GM23338 (cell line): ENCODE measurements at regions not wholly inside any gene's neighbourhood (a gene's known extent, or its start where the extent isn't known, plus 50 kb on each side); places are given as distances from the start of the nearest gene placed in this dataset.

Source experiments
- ATAC-seq: fragments of 200-7000 bp; cut with Tn5 transposase; 3 replicates; pipeline ENCODE4 v1.9.1; 2020
- DNase-seq: peaks from one replicate; pipeline ENCODE4 v3.0.0-alpha.2; 2015; ENCODE audit warnings: low spot score
- H2AFZ ChIP-seq: fragments of 200-600 bp; sonication (generic); 2 replicates; pipeline ENCODE4 v1.8.0; 2016; ENCODE audit warnings: antibody characterized with exemption, mild to moderate bottlenecking, moderate library complexity
- H3F3A ChIP-seq: fragments of 200-600 bp; sonication (generic); replicated peaks from 2 replicates; pipeline ENCODE4 v1.8.0; 2017; ENCODE audit warnings: antibody characterized with exemption, mixed run types, low read depth
- H3K27ac ChIP-seq: fragments of 200-600 bp; sonication (generic); 2 replicates; pipeline ENCODE4 v1.6.1; 2016; ENCODE audit warnings: low read depth
- H3K27me3 ChIP-seq: fragments of 200-600 bp; sonication (generic); 2 replicates; pipeline ENCODE4 v1.8.0; 2016; ENCODE audit warnings: mild to moderate bottlenecking, mixed run types, moderate library complexity; ENCODE audit not compliant: insufficient read depth
- H3K36me3 ChIP-seq: fragments of 200-600 bp; sonication (generic); 2 replicates; pipeline ENCODE4 v1.8.0; 2016; ENCODE audit warnings: mild to moderate bottlenecking; ENCODE audit not compliant: insufficient read depth
- H3K4me1 ChIP-seq: fragments of 200-600 bp; sonication (generic); 2 replicates; pipeline ENCODE4 v1.8.0; 2016; ENCODE audit warnings: mild to moderate bottlenecking, moderate library complexity; ENCODE audit not compliant: insufficient read depth
- H3K4me2 ChIP-seq: fragments of 200-600 bp; sonication (generic); 2 replicates; pipeline ENCODE4 v1.7.1; 2017; ENCODE audit warnings: mixed run types
- H3K4me3 ChIP-seq: fragments of 200-600 bp; sonication (generic); 2 replicates; pipeline ENCODE4 v1.6.1; 2016; ENCODE audit warnings: mixed run types
- H3K79me2 ChIP-seq: fragments of 200-600 bp; sonication (generic); replicated peaks from 2 replicates; pipeline ENCODE4 v1.8.0; 2017; ENCODE audit warnings: mild to moderate bottlenecking; ENCODE audit not compliant: insufficient read depth
- H3K9me2 ChIP-seq: fragments of 200-600 bp; sonication (generic); 2 replicates; pipeline ENCODE4 v1.8.0; 2017; ENCODE audit not compliant: insufficient read depth
- H4K20me1 ChIP-seq: fragments of 200-600 bp; sonication (generic); replicated peaks from 2 replicates; pipeline ENCODE4 v1.8.0; 2017; ENCODE audit warnings: mild to moderate bottlenecking; ENCODE audit not compliant: insufficient read depth
- H3K27ac Mint-ChIP-seq: 2 replicates; pipeline ENCODE4 v1.8.0; 2020; ENCODE audit warnings: inconsistent platforms, mild to moderate bottlenecking, moderate library complexity, mixed read lengths
- H3K27me3 Mint-ChIP-seq: 3 replicates; pipeline ENCODE4 v1.8.0; 2022; ENCODE audit warnings: low read depth, mild to moderate bottlenecking, moderate library complexity, mixed read lengths, inconsistent platforms; ENCODE audit not compliant: insufficient read depth, poor library complexity
- H3K36me3 Mint-ChIP-seq: 3 replicates; pipeline ENCODE4 v1.8.0; 2021; ENCODE audit warnings: low read depth, mild to moderate bottlenecking, inconsistent platforms, moderate library complexity, mixed read lengths
- H3K4me1 Mint-ChIP-seq: 3 replicates; pipeline ENCODE4 v1.8.0; 2020; ENCODE audit warnings: mild to moderate bottlenecking, inconsistent platforms, mixed read lengths
- H3K4me3 Mint-ChIP-seq: 3 replicates; pipeline ENCODE4 v1.8.0; 2021; ENCODE audit warnings: moderate library complexity, mild to moderate bottlenecking, inconsistent platforms, mixed read lengths
- H3K9me3 Mint-ChIP-seq: 3 replicates; pipeline ENCODE4 v1.8.0; 2020; ENCODE audit warnings: moderate library complexity, mild to moderate bottlenecking, inconsistent platforms, mixed read lengths
- CREB1 ChIP-seq: fragments of 250-450 bp; sonication (Bioruptor Pico); IDR thresholded peaks from 2 replicates; pipeline ENCODE4 v1.5.0; 2020; ENCODE audit warnings: low read depth, mild to moderate bottlenecking, moderate library complexity
- ETS1 ChIP-seq: IDR thresholded peaks from 2 replicates; pipeline ENCODE4 v1.6.1; 2016; ENCODE audit warnings: antibody characterized with exemption
- EZH2 ChIP-seq: fragments of 200-600 bp; sonication (generic); IDR thresholded peaks from one replicate; pipeline ENCODE4 v1.8.0; 2017; ENCODE audit warnings: antibody characterized with exemption, mild to moderate bottlenecking, low read depth; ENCODE audit not compliant: unreplicated experiment
- EZH2phosphoT487 ChIP-seq: fragments of 200-600 bp; sonication (generic); IDR thresholded peaks from one replicate; pipeline ENCODE4 v1.8.1; 2018; ENCODE audit warnings: antibody characterized with exemption; ENCODE audit not compliant: unreplicated experiment
- JUNB ChIP-seq: IDR thresholded peaks from one replicate; pipeline ENCODE4 v1.6.1; 2016; ENCODE audit warnings: antibody characterized with exemption; ENCODE audit not compliant: unreplicated experiment
- POLR2AphosphoS5 ChIP-seq: IDR thresholded peaks from 2 replicates; pipeline ENCODE4 v1.6.1; 2016; ENCODE audit warnings: antibody characterized with exemption, low read depth
- REST ChIP-seq: IDR thresholded peaks from one replicate; pipeline ENCODE4 v1.6.1; 2018; ENCODE audit warnings: antibody characterized with exemption; ENCODE audit not compliant: unreplicated experiment
- STAT1 ChIP-seq: IDR thresholded peaks from one replicate; pipeline ENCODE4 v1.6.1; 2016; ENCODE audit warnings: antibody characterized with exemption; ENCODE audit not compliant: unreplicated experiment
- ZNF114 ChIP-seq: fragments of 250-450 bp; sonication (Bioruptor Pico); IDR thresholded peaks from 2 replicates; pipeline ENCODE4 v1.5.0; 2020; ENCODE audit warnings: mild to moderate bottlenecking, moderate library complexity
- ZNF331 ChIP-seq: fragments of 250-450 bp; sonication (Bioruptor Pico); IDR thresholded peaks from 2 replicates; pipeline ENCODE4 v1.5.0; 2020; ENCODE audit warnings: low read depth, mild to moderate bottlenecking, moderate library complexity
- TF ChIP-seq, protein P1 (sequence below), 2 experiments: fragments of 200-600 bp in 1 of 2; sonication (generic) in 1 of 2; conservative IDR thresholded peaks; 2 replicates each; pipeline versions ENCODE4 v1.5.1 to v1.6.1; 2016 to 2017; ENCODE audit warnings: antibody characterized with exemption in 2 of 2, low read depth in 2 of 2, mild to moderate bottlenecking in 2 of 2, moderate library complexity in 1 of 2

- TF ChIP-seq REST (no peak), JUNB (no peak), ETS1 (no peak), ZNF114 (no peak), ZNF331 (CRISPR knock-in tag) (no peak), CREB1 (no peak), EZH2phosphoT487 (no peak), EZH2 (no peak), POLR2AphosphoS5 (no peak), STAT1 (no peak)
- TF ChIP-seq, protein P1, sequence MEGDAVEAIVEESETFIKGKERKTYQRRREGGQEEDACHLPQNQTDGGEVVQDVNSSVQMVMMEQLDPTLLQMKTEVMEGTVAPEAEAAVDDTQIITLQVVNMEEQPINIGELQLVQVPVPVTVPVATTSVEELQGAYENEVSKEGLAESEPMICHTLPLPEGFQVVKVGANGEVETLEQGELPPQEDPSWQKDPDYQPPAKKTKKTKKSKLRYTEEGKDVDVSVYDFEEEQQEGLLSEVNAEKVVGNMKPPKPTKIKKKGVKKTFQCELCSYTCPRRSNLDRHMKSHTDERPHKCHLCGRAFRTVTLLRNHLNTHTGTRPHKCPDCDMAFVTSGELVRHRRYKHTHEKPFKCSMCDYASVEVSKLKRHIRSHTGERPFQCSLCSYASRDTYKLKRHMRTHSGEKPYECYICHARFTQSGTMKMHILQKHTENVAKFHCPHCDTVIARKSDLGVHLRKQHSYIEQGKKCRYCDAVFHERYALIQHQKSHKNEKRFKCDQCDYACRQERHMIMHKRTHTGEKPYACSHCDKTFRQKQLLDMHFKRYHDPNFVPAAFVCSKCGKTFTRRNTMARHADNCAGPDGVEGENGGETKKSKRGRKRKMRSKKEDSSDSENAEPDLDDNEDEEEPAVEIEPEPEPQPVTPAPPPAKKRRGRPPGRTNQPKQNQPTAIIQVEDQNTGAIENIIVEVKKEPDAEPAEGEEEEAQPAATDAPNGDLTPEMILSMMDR (conservative IDR thresholded peaks at IDR 0.05; ENCODE audit: low read depth in 2 of 2): no peak
Measured at GRCh38 chr1:57982852-57983251, 559.0 kb upstream of the DAB1 start (continued).

GRCh38 chr1:57976216-57976615 lies 552.4 kb upstream of the DAB1 start:
- Mint-ChIP-seq H3K4me3 (no peak overlapping the region), H3K27ac (no peak overlapping the region)
- ATAC-seq: no peak
- TF ChIP-seq REST (no peak), ZNF331 (CRISPR knock-in tag) (no peak), POLR2AphosphoS5 (no peak)

More at GRCh38 chr1:57976216-57976615, 552.4 kb upstream of the DAB1 start:
- peaks cover 24% of the 10 kb centered on the region; the same call in 2 of the 3 replicates for H3K9me3 Mint-ChIP-seq
- peaks cover 14% of the 10 kb centered on the region; the same call in 1 of the 2 replicates for H3K9me2 ChIP-seq
- H3K79me2 ChIP-seq: no peaks in the 10 kb centered on the region
- H3K27me3 Mint-ChIP-seq: peaks cover 1% of the 10 kb centered on the region
- H3K36me3 ChIP-seq: no peaks in the 10 kb centered on the region; the same call in 1 of the 2 replicates
- H3K4me1 Mint-ChIP-seq: peaks cover 1% of the 10 kb centered on the region; the same call in 2 of the 3 replicates
- no peak overlapping the region for H3K4me2 ChIP-seq
- no peaks in the 10 kb centered on the region for H4K20me1 ChIP-seq
- no peaks in the 10 kb centered on the region for H3K27me3 ChIP-seq
- DNase-seq: no peak
- H3F3A ChIP-seq: no peaks in the 10 kb centered on the region
- peaks cover 13% of the 10 kb centered on the region; the same call in 2 of the 3 replicates for H3K36me3 Mint-ChIP-seq
- H2AFZ ChIP-seq: no peak overlapping the region
- no peak overlapping the region for H3K27ac ChIP-seq
- no peak overlapping the region for H3K4me3 ChIP-seq
- H3K4me1 ChIP-seq: 0 out of 2 replicates have a peak, but pooled peaks cover 1% of the 10 kb centered on the region
